ENCODE measurements at regions not wholly inside any gene's neighbourhood (a gene's known extent, or its start where the extent isn't known, plus 50 kb on each side); places are given as distances from the start of the nearest gene placed in this dataset.
"Not testable (repeated sequence)": the region's sequence is repeated elsewhere in the genome, so short reads cannot be mapped to it uniquely, and the experiment has no call there.

GRCh38 chr5:50501491-50502228 is 60.6 kb upstream of the EMB start:
- TF ChIP-seq SCRT1 (tag by site-specific recombination; IDR thresholded peaks at IDR 0.05; ENCODE audit: borderline replicate concordance) (no peak), YY2 (tag by site-specific recombination; IDR thresholded peaks at IDR 0.05) (no peak), ZSCAN4 (tag by site-specific recombination; IDR thresholded peaks at IDR 0.05) (no peak), RBAK (tag by site-specific recombination; IDR thresholded peaks at IDR 0.05) (no peak), ZNF211 (tag by site-specific recombination; IDR thresholded peaks at IDR 0.05; ENCODE audit: low read depth) (no peak), ZBTB8A (tag by site-specific recombination; IDR thresholded peaks at IDR 0.05) (no peak), ZNF677 (tag by site-specific recombination; IDR thresholded peaks at IDR 0.05) (no peak), PATZ1 (tag by site-specific recombination; IDR thresholded peaks at IDR 0.05) (no peak), ZNF610 (tag by site-specific recombination; IDR thresholded peaks at IDR 0.05; ENCODE audit: borderline replicate concordance) (no peak), ZNF302 (tag by site-specific recombination; IDR thresholded peaks at IDR 0.05; ENCODE audit: low read depth) (no peak), ZNF157 (tag by site-specific recombination; IDR thresholded peaks at IDR 0.05) (no peak), ZNF660 (tag by site-specific recombination; IDR thresholded peaks at IDR 0.05) (no peak), ZSCAN16 (tag by site-specific recombination; IDR thresholded peaks at IDR 0.05) (no peak), ZNF747 (tag by site-specific recombination; IDR thresholded peaks at IDR 0.05) (no peak)
- TF ChIP-seq, protein P1, sequence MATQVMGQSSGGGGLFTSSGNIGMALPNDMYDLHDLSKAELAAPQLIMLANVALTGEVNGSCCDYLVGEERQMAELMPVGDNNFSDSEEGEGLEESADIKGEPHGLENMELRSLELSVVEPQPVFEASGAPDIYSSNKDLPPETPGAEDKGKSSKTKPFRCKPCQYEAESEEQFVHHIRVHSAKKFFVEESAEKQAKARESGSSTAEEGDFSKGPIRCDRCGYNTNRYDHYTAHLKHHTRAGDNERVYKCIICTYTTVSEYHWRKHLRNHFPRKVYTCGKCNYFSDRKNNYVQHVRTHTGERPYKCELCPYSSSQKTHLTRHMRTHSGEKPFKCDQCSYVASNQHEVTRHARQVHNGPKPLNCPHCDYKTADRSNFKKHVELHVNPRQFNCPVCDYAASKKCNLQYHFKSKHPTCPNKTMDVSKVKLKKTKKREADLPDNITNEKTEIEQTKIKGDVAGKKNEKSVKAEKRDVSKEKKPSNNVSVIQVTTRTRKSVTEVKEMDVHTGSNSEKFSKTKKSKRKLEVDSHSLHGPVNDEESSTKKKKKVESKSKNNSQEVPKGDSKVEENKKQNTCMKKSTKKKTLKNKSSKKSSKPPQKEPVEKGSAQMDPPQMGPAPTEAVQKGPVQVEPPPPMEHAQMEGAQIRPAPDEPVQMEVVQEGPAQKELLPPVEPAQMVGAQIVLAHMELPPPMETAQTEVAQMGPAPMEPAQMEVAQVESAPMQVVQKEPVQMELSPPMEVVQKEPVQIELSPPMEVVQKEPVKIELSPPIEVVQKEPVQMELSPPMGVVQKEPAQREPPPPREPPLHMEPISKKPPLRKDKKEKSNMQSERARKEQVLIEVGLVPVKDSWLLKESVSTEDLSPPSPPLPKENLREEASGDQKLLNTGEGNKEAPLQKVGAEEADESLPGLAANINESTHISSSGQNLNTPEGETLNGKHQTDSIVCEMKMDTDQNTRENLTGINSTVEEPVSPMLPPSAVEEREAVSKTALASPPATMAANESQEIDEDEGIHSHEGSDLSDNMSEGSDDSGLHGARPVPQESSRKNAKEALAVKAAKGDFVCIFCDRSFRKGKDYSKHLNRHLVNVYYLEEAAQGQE (tag by site-specific recombination; IDR thresholded peaks at IDR 0.05) = no peak
- CTCF ChIA-PET = no interaction called here
- no peaks in the 10 kb centered on the region for H3K36me3 ChIP-seq (ENCODE audit: control insufficient read depth in 2 of 2, insufficient read depth in 1 of 2, low read length in 2 of 2)
- POLR2A ChIA-PET = no interaction called here
- no peak overlapping the region for H3K4me3 ChIP-seq (ENCODE audit: low read depth, low read length)
- H3K9me3 ChIP-seq (ENCODE audit: control insufficient read depth, insufficient read depth, low read depth, low read length) = no peaks in the 10 kb centered on the region
- no peaks in the 10 kb centered on the region for H3K4me1 ChIP-seq (ENCODE audit: control insufficient read depth, insufficient read depth, low read length)
- no peak overlapping the region for H3K27ac ChIP-seq (ENCODE audit: extremely low read depth, low read depth, low read length)

- H3K4me3 ChIP-seq (ENCODE audit: low read depth, low read length); POLR2A ChIA-PET; H3K9me3 ChIP-seq (ENCODE audit: control insufficient read depth, insufficient read depth, low read depth, low read length); H3K27ac ChIP-seq (ENCODE audit: extremely low read depth, low read depth, low read length); H3K4me1 ChIP-seq (ENCODE audit: control insufficient read depth, insufficient read depth, low read length); H3K36me3 ChIP-seq (ENCODE audit: control insufficient read depth in 2 of 2, insufficient read depth in 1 of 2, low read length in 2 of 2): not testable (repeated sequence)
- CTCF ChIA-PET = interaction anchor here (1.6 kb wide), 1 partner anchor 50 kb away, joined by 3 read pairs; no protein-coding TSS in a partner anchor
These were observed 72.0 kb upstream of the EMB start for GRCh38 chr5:50513028-50513457.

GRCh38 chr5:50521060-50521459 is 80.0 kb upstream of the EMB start:
- POLR2A ChIA-PET; H3K36me3 ChIP-seq (ENCODE audit: control insufficient read depth in 2 of 2, insufficient read depth in 1 of 2, low read length in 2 of 2); H3K9me3 ChIP-seq (ENCODE audit: control insufficient read depth, insufficient read depth, low read depth, low read length); H3K27ac ChIP-seq (ENCODE audit: extremely low read depth, low read depth, low read length); CTCF ChIA-PET; H3K4me3 ChIP-seq (ENCODE audit: low read depth, low read length); H3K4me1 ChIP-seq (ENCODE audit: control insufficient read depth, insufficient read depth, low read length): not testable (repeated sequence)

DNA sequence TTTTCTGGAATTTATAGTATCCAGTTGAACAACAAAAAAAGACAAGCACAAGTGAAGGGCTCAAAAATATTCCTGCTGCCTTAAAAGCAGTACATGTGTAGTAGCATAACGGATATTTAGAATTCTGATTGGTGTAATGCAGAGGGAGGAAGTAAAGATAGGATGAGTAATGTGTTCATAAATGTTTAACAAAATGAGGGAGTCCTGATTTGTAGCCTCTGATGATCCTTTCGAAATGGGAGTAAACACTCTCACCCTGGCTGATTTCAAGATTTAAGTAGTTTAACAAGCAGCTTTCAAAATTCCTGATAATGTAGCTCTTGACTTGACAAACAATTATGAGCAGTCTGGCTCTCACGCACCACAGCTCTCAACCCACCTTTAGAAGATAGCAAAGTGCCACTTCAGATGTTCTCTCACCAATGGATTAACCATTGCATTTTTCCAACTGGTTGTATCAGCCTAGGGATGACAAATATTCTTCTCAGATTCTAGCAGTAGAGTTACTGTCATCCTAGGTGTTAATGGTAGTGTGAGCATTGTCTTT is 86.5 kb upstream of the EMB start:
- H3K36me3 ChIP-seq (ENCODE audit: control insufficient read depth in 2 of 2, insufficient read depth in 1 of 2, low read length in 2 of 2); H3K27ac ChIP-seq (ENCODE audit: extremely low read depth, low read depth, low read length); H3K4me3 ChIP-seq (ENCODE audit: low read depth, low read length); CTCF ChIA-PET; POLR2A ChIA-PET; H3K9me3 ChIP-seq (ENCODE audit: control insufficient read depth, insufficient read depth, low read depth, low read length); H3K4me1 ChIP-seq (ENCODE audit: control insufficient read depth, insufficient read depth, low read length): not testable (repeated sequence)
